A172 (cell line): ENCODE measurements at regions not wholly inside any gene's neighbourhood (a gene's known extent, or its start where the extent isn't known, plus 50 kb on each side); places are given as distances from the start of the nearest gene placed in this dataset.
A peak's percentile ranks its signal among the peaks of the same experiment; 100 is the strongest.

Source experiments
- DNase-seq: peaks from one replicate; pipeline ENCODE4 v3.0.0-alpha.2; 2015; ENCODE audit warnings: low spot score

DNA sequence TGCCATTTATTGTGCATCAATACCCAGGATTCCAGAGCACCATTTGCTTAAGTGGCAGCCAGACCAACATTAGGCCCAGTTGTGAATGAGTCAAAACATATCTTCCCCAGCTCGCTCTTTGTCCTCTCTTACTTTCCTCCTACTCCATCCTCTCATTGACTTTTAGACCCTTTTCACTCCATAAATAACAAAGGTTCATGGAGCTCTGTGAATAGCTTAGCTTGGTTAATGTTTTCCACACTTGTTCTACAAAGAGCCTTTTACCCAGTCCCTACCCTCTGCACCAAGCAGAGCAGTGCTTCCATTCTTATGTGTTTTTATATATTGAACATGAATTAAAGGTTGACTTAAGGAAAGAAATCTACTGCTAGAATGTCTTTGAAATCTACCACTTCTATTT is 625.8 kb upstream of the FANCL start:
- DNase-seq, result no peak

- no peak for DNase-seq
Observed at GRCh38 chr2:58866527-58866926, 625.4 kb upstream of the FANCL start.

- DNase-seq, result no peak
Observed at GRCh38 chr2:58866040-58866439, 624.9 kb upstream of the FANCL start.

GRCh38 chr2:58865436-58865835 is 624.3 kb upstream of the FANCL start:
- DNase-seq, result no peak

DNA sequence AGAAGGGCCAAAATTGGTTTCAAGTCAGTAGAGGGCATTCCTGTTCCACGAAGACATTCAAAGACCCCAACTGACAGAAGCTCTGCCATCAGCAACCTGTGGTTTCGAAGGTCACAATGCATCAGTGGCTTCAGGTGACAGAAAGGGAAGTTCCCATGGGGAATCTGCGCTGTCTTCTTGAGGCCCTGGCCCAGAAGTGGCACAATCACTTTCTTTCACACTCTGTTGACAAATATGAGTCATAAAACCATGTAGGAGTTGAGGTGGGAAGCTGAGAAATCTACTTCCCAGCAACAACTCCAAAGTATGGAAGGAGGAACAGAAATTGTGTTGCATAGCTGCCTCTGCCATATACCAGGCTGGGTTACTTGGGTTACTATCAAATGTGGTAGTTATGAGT is 621.1 kb upstream of the FANCL start:
- DNase-seq, result no peak

DNA sequence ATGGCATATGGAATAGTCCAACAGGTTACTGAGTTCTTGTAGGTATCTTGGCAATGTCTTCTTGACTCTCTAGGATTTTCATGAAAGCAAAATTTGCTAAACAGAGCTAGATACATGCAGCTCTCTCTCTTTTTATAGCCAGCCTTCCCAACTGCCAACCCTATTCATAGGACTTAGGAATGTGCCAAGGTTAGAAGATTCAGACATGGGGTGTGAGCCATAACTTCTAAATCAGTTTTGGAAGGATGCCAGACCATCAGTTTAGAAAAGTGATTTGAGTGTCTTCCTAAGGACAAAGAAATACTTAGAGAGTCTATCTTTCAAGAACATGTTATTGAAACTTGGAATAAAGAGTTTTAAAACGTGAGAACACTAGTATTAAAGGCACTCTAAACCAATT is 619.5 kb upstream of the FANCL start:
- DNase-seq, result no peak

GRCh38 chr2:58856100-58856499 is 615.0 kb upstream of the FANCL start:
- DNase-seq, result no peak

- DNase-seq, result no peak
Observed at GRCh38 chr2:58853420-58853819, 612.3 kb upstream of the FANCL start.

DNA sequence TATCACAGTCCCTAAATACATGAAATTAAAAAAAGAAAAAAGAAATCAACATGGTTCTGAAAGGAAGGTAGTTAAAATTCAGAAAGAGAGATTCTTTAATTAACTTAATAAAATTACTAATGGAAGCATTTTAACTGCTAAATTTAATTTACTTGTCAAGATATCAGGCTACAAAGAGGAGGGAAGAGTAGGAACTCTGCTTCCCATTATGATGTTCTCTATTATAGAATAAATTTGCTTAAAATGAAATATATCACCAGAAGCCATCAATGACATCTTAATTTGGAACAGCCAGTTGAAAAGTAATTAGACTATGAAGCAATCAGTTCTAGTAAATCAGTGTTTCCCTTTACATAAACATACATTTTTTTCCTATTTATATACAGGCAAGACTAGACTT is 611.8 kb upstream of the FANCL start:
- no peak for DNase-seq

DNA sequence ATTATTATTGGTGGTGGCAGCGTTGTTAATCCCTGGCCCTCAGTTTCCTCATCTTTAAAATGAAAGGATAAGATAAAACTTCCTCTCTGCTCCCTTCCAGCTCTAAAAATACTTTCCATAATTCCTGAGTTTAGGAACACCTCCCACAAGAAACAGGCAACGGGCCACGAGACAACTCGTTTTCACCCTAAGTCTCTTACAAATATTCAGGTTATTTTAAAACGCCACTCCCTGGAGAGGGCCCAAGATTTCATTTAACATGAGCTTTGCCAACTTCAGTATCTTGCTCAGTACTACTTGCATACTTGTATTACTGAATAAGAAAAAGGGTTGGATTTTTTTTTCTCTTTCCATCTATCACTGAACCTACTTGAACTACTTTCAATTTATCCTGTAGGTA is 611.1 kb upstream of the FANCL start:
- no peak for DNase-seq

- DNase-seq, result no peak
Observed at GRCh38 chr2:58851598-58851997, 610.5 kb upstream of the FANCL start.

- no peak for DNase-seq
Observed at GRCh38 chr2:58845011-58845410, 603.9 kb upstream of the FANCL start.

GRCh38 chr2:58842501-58843155 is 601.5 kb upstream of the FANCL start:
- no peak for DNase-seq

- DNase-seq, result peak; percentile 48
Observed at GRCh38 chr2:58834404-58834803, 593.3 kb upstream of the FANCL start.

DNA sequence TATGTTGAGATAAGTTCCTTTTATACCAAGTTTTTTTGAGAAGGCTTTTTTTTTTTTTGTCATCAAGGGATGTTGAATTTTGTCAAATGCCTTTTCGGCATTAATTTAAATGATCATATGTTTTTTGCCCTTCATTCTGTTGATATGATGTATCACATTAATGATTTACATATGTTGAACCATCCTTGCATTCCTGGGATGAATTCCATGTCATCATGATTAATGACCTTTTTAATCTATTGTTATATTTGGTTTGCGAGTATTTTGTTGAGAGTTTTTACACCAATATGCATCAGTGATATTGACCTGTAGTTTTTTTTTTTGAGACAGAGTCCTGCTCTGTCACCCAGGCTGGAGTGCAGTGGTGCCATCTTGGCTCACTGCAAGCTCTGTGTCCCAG is 585.7 kb upstream of the FANCL start:
- DNase-seq, result no peak

GRCh38 chr2:58812771-58813344 is 571.7 kb upstream of the FANCL start:
- peak; percentile 10 for DNase-seq

GRCh38 chr2:58805126-58805525 is 564.0 kb upstream of the FANCL start:
- DNase-seq, result no peak

DNA sequence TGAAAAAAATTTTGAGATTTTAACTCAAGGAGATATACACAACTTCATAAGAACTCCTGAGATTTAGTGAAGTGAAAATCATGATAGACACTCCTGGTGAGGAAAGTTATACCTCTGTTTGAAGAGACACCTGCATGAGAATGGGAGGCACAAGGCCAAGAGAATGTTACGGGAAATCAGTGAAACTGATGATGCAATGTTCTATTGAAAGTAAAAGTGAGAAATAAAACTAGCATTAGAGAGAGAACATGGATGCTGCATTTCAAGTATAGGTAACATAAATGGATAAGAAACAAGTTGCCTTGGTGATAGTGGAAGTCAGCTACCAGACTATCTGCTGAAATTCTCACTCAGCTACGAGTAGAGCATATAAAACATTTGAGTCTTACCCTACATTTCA is 562.1 kb upstream of the FANCL start:
- no peak for DNase-seq

DNA sequence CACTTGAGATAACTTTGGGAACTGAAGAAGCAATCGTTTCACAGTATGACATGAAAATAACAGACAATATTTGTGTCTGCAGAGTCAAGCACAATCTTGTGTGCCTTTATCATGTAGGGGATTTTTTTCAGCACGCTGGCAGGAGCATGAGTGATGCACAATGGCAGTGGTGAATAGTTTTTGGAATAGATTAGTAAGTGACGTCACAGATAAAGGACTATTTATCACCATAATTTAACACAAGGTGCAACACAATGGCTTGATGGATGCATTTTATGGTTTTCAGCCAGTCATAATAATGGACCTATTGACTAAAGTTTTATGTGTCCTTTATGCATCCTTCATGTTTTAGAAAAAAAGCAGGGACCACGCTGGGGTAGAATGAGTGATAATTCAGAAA is 559.8 kb upstream of the FANCL start:
- no peak for DNase-seq

GRCh38 chr2:58798676-58799208 is 557.6 kb upstream of the FANCL start:
- DNase-seq, result no peak

DNA sequence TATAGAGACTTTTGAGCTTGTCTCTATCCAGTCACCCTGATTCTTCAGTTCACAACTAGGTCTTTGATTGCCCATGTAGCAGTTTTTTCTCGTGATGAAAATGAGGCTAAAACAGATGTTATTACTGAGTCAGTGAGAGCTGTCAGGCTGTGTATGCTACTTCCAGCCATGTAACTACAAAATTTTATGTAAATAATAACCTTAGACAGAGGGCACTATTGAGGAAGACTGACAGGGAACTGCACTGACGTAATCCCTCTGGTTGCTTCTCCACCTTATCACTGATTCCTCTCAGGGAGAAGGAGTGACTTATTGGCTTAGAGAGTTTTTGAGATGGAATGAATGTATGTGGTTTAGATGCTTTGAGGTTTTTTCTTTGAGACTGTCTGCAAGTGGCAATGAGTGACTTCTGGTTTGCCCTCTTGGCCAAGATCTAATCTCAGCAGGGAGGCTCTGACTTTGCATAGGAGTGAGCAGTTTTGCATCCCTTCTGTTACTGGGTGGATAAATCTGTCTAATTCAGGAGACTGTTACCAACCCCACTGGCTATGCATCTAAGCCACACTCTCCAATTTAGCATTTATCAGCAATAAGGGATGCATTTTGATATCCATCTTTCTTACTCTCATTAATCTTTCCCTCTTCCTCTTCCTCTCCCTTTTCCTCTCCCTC is 555.2 kb upstream of the FANCL start:
- peak; percentile 24 for DNase-seq

DNA sequence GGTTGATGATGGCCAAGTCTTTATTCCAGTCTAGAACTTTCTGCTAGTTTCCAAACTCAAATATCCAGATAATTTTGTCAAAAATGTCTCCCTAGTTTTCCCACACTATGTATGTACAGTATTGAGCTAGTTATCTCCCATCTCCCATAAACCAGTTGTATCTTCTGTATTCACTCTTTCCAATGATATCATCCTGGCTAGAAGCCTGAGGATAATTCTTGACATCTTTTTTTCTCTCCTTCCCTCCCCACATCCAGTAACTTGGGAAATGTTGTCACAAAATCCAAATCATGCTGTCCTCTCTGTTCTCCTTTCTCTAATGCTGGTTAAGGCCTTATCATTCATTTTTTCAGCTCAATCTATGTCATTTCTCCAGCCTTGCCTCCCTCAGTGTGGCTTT is 553.8 kb upstream of the FANCL start:
- no peak for DNase-seq

DNA sequence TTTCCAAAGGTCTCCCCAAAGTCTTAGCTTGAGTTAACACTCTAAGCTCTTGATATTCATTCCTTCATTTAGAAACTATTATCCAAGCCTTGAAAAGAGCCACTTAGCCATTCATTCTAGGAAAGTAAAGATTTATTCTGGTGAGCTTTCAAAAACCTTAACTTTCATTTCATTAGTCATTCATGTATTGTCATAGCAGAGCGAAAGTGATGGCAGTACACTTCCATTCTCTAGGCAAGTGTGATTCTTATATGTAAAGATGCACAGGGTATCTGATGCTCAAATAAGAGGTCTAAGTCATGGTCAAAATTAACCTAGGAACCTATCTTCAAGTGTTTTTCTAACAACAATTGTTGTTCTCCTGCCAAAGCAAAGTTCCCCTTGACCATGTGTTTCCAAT is 553.0 kb upstream of the FANCL start:
- no peak for DNase-seq
